Thyroid gland (tissue), 4 donors: ENCODE measurements at regions not wholly inside any gene's neighbourhood (a gene's known extent, or its start where the extent isn't known, plus 50 kb on each side); places are given as distances from the start of the nearest gene placed in this dataset.

ENCODE experiments used
- POLR2A ChIP-seq, 2 donors: fragments of 450-650 bp; IDR thresholded peaks; one replicate each; pipeline ENCODE4 v1.6.1; 2017; ENCODE audit warnings: antibody characterized with exemption in 2 of 2, mild to moderate bottlenecking in 2 of 2, moderate library complexity in 1 of 2
- TF ChIP-seq, protein P1 (sequence below), 6 experiments: fragments of 200-600 bp in 3 of 6; fragments of 450-650 bp in 3 of 6; sonication (generic) in 3 of 6; IDR thresholded peaks; one replicate each; pipeline ENCODE4 v1.5.1; 2016 to 2019; ENCODE audit warnings: antibody characterized with exemption in 6 of 6, mild to moderate bottlenecking in 2 of 6, inconsistent platforms in 1 of 6, moderate library complexity in 1 of 6

DNA sequence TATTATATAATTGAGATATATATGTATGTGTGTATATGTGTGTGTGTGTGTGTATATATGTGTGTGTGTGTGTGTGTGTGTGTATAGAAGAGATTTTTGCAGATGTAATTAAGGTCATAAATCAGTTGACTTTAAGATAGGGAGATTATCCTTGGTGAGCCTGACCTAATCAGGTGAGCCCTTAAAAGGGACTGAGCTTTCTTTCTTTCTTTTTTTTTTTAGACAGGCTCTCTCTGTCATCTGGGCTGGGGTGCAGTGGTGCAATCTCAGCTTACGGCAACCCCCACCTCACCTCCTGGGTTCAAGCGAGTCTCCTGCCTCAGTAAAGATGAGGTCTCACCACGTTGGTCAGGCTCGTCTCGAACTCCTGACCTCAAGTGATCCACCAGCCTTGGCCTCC lies 155.1 kb upstream of the RASGEF1B start:
- TF ChIP-seq, protein P1, sequence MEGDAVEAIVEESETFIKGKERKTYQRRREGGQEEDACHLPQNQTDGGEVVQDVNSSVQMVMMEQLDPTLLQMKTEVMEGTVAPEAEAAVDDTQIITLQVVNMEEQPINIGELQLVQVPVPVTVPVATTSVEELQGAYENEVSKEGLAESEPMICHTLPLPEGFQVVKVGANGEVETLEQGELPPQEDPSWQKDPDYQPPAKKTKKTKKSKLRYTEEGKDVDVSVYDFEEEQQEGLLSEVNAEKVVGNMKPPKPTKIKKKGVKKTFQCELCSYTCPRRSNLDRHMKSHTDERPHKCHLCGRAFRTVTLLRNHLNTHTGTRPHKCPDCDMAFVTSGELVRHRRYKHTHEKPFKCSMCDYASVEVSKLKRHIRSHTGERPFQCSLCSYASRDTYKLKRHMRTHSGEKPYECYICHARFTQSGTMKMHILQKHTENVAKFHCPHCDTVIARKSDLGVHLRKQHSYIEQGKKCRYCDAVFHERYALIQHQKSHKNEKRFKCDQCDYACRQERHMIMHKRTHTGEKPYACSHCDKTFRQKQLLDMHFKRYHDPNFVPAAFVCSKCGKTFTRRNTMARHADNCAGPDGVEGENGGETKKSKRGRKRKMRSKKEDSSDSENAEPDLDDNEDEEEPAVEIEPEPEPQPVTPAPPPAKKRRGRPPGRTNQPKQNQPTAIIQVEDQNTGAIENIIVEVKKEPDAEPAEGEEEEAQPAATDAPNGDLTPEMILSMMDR (IDR thresholded peaks at IDR 0.05), result no peak
- TF ChIP-seq POLR2A (IDR thresholded peaks at IDR 0.05), result no peak
